ENCODE measurements at regions not wholly inside any gene's neighbourhood (a gene's known extent, or its start where the extent isn't known, plus 50 kb on each side); places are given as distances from the start of the nearest gene placed in this dataset.

GRCh38 chr2:137747509-137747908 lies 216.8 kb upstream of the HNMT start:
- TF ChIP-seq MAX (IDR thresholded peaks at IDR 0.05; ENCODE audit: low read depth), result no peak
- TF ChIP-seq, protein P1, sequence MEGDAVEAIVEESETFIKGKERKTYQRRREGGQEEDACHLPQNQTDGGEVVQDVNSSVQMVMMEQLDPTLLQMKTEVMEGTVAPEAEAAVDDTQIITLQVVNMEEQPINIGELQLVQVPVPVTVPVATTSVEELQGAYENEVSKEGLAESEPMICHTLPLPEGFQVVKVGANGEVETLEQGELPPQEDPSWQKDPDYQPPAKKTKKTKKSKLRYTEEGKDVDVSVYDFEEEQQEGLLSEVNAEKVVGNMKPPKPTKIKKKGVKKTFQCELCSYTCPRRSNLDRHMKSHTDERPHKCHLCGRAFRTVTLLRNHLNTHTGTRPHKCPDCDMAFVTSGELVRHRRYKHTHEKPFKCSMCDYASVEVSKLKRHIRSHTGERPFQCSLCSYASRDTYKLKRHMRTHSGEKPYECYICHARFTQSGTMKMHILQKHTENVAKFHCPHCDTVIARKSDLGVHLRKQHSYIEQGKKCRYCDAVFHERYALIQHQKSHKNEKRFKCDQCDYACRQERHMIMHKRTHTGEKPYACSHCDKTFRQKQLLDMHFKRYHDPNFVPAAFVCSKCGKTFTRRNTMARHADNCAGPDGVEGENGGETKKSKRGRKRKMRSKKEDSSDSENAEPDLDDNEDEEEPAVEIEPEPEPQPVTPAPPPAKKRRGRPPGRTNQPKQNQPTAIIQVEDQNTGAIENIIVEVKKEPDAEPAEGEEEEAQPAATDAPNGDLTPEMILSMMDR (IDR thresholded peaks at IDR 0.05), result no peak
